ENCODE measurements at regions not wholly inside any gene's neighbourhood (a gene's known extent, or its start where the extent isn't known, plus 50 kb on each side); places are given as distances from the start of the nearest gene placed in this dataset.

- DNase-seq, result no peak
- Histone ChIP-seq H3K4me1 (replicated peaks in 1 of 2) (no peaks in the 10 kb centered on the region), H3K27me3 (no peaks in the 10 kb centered on the region), H3K4me3 (no peak overlapping the region), H3K36me3 (replicated peaks in 1 of 2) (no peaks in the 10 kb centered on the region), H3K9me3 (replicated peaks in 1 of 3) (no peaks in the 10 kb centered on the region), H3K27ac (no peak overlapping the region)
- intact Hi-C loops (cut with DNase I), result no loop called here
- TF ChIP-seq, protein P1, sequence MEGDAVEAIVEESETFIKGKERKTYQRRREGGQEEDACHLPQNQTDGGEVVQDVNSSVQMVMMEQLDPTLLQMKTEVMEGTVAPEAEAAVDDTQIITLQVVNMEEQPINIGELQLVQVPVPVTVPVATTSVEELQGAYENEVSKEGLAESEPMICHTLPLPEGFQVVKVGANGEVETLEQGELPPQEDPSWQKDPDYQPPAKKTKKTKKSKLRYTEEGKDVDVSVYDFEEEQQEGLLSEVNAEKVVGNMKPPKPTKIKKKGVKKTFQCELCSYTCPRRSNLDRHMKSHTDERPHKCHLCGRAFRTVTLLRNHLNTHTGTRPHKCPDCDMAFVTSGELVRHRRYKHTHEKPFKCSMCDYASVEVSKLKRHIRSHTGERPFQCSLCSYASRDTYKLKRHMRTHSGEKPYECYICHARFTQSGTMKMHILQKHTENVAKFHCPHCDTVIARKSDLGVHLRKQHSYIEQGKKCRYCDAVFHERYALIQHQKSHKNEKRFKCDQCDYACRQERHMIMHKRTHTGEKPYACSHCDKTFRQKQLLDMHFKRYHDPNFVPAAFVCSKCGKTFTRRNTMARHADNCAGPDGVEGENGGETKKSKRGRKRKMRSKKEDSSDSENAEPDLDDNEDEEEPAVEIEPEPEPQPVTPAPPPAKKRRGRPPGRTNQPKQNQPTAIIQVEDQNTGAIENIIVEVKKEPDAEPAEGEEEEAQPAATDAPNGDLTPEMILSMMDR (IDR thresholded peaks at IDR 0.05), result no peak
- TF ChIP-seq POLR2A (IDR thresholded peaks at IDR 0.05), result no peak
- 63 to 80% (median 73%) methylated on average over 9 of the region's 9 CpGs for WGBS, 4 donors
Measured at GRCh38 chr4:125481334-125482045, 166.7 kb downstream of the FAT4 start.

GRCh38 chr4:125482822-125483221, 168.1 kb downstream of the FAT4 start:
- intact Hi-C loops (cut with DNase I), result no loop called here
- H3K9me3 ChIP-seq (replicated peaks in 1 of 3), result no peaks in the 10 kb centered on the region
- no peaks in the 10 kb centered on the region for H3K36me3 ChIP-seq (replicated peaks in 1 of 2)
- no peak for DNase-seq
- no peak for TF ChIP-seq POLR2A (IDR thresholded peaks at IDR 0.05)
- TF ChIP-seq, protein P1 (IDR thresholded peaks at IDR 0.05), result no peak
- H3K4me1 ChIP-seq (replicated peaks in 1 of 2), result no peaks in the 10 kb centered on the region
- WGBS, 4 donors, result 67 to 100% (median 69%) methylated on average over 3 of the region's 3 CpGs
- no peak overlapping the region for H3K4me3 ChIP-seq
- H3K27me3 ChIP-seq, result no peaks in the 10 kb centered on the region
- H3K27ac ChIP-seq, result no peak overlapping the region

DNA sequence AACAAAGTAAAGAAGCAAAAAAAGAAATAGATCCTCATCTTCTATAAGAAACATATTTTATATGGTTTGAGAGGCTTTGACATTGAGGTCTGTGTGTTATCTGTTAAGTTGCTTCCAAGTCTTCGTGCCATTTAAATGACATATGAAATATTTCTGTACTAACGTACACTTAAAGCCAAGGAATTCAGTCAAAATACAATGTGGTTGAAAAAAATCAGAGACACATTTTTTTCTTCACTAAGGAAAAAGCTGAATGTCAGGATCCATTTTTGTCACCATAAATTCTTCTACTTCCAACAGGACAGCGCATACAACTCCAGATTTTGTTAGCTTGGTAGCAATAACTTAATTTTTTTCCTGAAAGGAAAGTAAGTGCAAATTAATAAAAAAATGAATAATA, 168.5 kb downstream of the FAT4 start:
- no peaks in the 10 kb centered on the region for H3K9me3 ChIP-seq (replicated peaks in 1 of 3)
- 76 to 87% (median 81%) methylated on average over 3 of the region's 3 CpGs for WGBS, 4 donors
- intact Hi-C loops (cut with DNase I), result no loop called here
- H3K36me3 ChIP-seq (replicated peaks in 1 of 2), result no peaks in the 10 kb centered on the region
- no peak overlapping the region for H3K27ac ChIP-seq
- no peak overlapping the region for H3K4me3 ChIP-seq
- no peak for DNase-seq
- H3K27me3 ChIP-seq, result no peaks in the 10 kb centered on the region
- no peaks in the 10 kb centered on the region for H3K4me1 ChIP-seq (replicated peaks in 1 of 2)
- no peak for TF ChIP-seq POLR2A (IDR thresholded peaks at IDR 0.05)
- TF ChIP-seq, protein P1 (IDR thresholded peaks at IDR 0.05), result no peak

DNA sequence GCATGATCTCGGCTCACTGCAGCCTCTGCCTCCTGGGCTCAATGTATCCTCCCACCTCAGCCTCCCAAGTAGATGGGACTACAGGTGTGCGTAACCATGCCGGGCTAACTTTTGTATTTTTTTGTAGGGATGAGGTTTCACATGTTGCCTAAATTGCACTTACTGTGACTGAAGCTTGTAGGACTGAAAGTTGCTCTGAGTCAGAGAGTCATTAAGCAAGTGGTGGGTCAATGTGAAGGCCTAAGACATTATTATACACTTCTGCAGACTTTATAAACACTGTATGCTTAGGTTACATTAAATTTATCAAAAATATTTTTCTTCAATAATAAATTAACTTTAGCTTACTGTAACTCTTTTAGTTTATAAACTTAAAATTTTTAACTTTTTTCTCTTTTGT, 170.2 kb downstream of the FAT4 start:
- intact Hi-C loops (cut with DNase I), result no loop called here
- WGBS, 4 donors, result 74 to 100% (median 92%) methylated on average over 3 of the region's 3 CpGs
- TF ChIP-seq, protein P1 (IDR thresholded peaks at IDR 0.05), result no peak
- TF ChIP-seq POLR2A (IDR thresholded peaks at IDR 0.05), result no peak
- DNase-seq, result no peak
- Histone ChIP-seq H3K36me3 (replicated peaks in 1 of 2) (no peaks in the 10 kb centered on the region), H3K27ac (no peak overlapping the region), H3K27me3 (no peaks in the 10 kb centered on the region), H3K4me1 (replicated peaks in 1 of 2) (no peaks in the 10 kb centered on the region), H3K4me3 (no peak overlapping the region), H3K9me3 (replicated peaks in 1 of 3) (no peaks in the 10 kb centered on the region)
